RWPE2 (cell line): ENCODE measurements at regions not wholly inside any gene's neighbourhood (a gene's known extent, or its start where the extent isn't known, plus 50 kb on each side); places are given as distances from the start of the nearest gene placed in this dataset.
"Not testable (repeated sequence)": the region's sequence is repeated elsewhere in the genome, so short reads cannot be mapped to it uniquely, and the experiment has no call there.

Experiments
- ATAC-seq: fragments of 200-7000 bp; cut with Tn5 transposase; 3 replicates; pipeline ENCODE4 v1.9.1; 2021; ENCODE audit warnings: low read depth
- DNase-seq: peaks from one replicate; pipeline ENCODE4 v3.0.0-alpha.2; 2020; ENCODE audit warnings: low spot score
- H3K27ac ChIP-seq: fragments of 450-650 bp; 2 replicates; pipeline ENCODE4 v1.5.1; 2017; ENCODE audit warnings: mild to moderate bottlenecking; ENCODE audit not compliant: poor library complexity, severe bottlenecking
- H3K27me3 ChIP-seq: fragments of 250-450 bp; sonication (Bioruptor Pico); 2 replicates; pipeline ENCODE4 v1.5.1; 2021; ENCODE audit warnings: mild to moderate bottlenecking, moderate library complexity; ENCODE audit not compliant: insufficient read depth, poor library complexity, severe bottlenecking
- H3K36me3 ChIP-seq: fragments of 250-450 bp; sonication (Bioruptor Pico); 2 replicates; pipeline ENCODE4 v1.5.1; 2020; ENCODE audit warnings: low read depth, mild to moderate bottlenecking, moderate library complexity
- H3K4me1 ChIP-seq: fragments of 250-450 bp; sonication (Bioruptor Pico); 2 replicates; pipeline ENCODE4 v1.5.1; 2021; ENCODE audit warnings: mild to moderate bottlenecking, moderate library complexity; ENCODE audit not compliant: insufficient read depth, poor library complexity, severe bottlenecking
- H3K4me3 ChIP-seq: fragments of 250-450 bp; sonication (Bioruptor Pico); 2 replicates; pipeline ENCODE4 v1.5.1; 2021; ENCODE audit warnings: mild to moderate bottlenecking, moderate library complexity; ENCODE audit not compliant: severe bottlenecking
- H3K9me3 ChIP-seq: fragments of 250-450 bp; sonication (Bioruptor Pico); 2 replicates; pipeline ENCODE4 v1.5.1; 2021; ENCODE audit warnings: mild to moderate bottlenecking, moderate library complexity; ENCODE audit not compliant: severe bottlenecking

GRCh38 chr2:111378348-111378747, 257.6 kb downstream of the BCL2L11 start:
- not testable (repeated sequence) for DNase-seq, H3K4me3 ChIP-seq, H3K27ac ChIP-seq, H3K9me3 ChIP-seq, H3K36me3 ChIP-seq, ATAC-seq, H3K4me1 ChIP-seq, H3K27me3 ChIP-seq

- ATAC-seq, H3K36me3 ChIP-seq, H3K4me1 ChIP-seq, DNase-seq, H3K4me3 ChIP-seq, H3K9me3 ChIP-seq, H3K27ac ChIP-seq, H3K27me3 ChIP-seq: not testable (repeated sequence)
These were observed 260.2 kb downstream of the BCL2L11 start for GRCh38 chr2:111380733-111381439.

DNA sequence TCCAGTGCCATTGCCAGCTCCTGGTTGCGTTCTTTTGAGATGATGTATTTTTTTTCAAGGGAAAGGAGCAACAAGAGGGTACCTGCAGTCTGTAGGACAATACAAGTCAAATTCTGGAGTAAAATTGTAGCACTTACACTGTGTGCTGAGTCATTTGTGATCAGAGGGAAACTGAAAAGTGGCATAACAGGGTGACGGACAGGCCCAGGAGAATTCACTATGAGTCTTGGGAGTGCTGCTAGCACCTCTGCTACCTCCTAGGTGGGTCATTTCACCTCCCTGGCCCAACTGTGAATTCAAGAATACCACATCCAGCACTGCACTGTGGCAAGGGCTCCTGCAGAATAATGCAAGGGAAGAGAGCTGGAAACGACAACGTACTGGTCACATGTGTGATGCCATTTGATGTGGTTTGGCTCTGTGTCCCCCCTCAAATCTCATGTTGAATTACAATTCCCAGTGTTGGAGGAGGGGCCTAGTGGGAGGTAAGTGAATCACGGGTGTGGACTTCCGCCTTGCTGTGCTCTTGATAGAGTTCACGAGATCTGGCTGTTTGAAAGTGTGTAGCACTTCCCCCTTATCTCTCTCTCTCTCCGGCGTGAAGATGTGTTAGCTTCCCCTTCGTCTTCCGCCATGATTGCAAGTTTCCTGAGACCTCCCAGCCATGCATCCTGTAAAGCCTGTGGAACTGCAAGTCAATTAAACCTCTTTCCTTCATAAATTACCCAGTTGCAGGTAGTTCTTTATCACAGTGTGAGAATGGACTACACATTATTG, 261.0 kb downstream of the BCL2L11 start:
- not testable (repeated sequence) for H3K4me1 ChIP-seq, H3K9me3 ChIP-seq, H3K27me3 ChIP-seq, H3K27ac ChIP-seq, DNase-seq, H3K4me3 ChIP-seq, ATAC-seq, H3K36me3 ChIP-seq

GRCh38 chr2:111382507-111382906, 261.8 kb downstream of the BCL2L11 start:
- not testable (repeated sequence) for H3K27me3 ChIP-seq, H3K27ac ChIP-seq, H3K36me3 ChIP-seq, H3K4me3 ChIP-seq, H3K9me3 ChIP-seq, H3K4me1 ChIP-seq, ATAC-seq, DNase-seq

DNA sequence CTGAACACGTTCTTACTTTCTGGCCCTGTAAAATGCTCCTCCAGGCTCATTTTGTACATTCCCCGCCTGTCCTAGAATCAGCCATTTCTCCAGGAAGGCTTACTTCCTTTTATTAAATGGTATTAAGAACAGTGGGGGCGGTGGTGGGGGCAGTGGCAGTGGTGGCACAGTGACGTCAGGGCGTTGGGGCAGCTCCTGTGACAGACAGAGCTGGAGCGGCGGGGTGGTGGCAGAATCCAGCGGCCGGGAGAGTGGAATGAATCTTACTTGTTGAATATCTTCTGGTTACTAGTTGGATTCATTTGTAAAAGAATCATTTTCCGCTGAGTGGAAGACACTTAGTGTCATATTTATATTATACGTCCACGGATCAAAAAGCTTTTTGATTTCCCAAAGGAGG, 262.6 kb downstream of the BCL2L11 start:
- ATAC-seq, H3K27ac ChIP-seq, H3K27me3 ChIP-seq, H3K4me3 ChIP-seq, H3K36me3 ChIP-seq, H3K9me3 ChIP-seq, DNase-seq, H3K4me1 ChIP-seq: not testable (repeated sequence)

DNA sequence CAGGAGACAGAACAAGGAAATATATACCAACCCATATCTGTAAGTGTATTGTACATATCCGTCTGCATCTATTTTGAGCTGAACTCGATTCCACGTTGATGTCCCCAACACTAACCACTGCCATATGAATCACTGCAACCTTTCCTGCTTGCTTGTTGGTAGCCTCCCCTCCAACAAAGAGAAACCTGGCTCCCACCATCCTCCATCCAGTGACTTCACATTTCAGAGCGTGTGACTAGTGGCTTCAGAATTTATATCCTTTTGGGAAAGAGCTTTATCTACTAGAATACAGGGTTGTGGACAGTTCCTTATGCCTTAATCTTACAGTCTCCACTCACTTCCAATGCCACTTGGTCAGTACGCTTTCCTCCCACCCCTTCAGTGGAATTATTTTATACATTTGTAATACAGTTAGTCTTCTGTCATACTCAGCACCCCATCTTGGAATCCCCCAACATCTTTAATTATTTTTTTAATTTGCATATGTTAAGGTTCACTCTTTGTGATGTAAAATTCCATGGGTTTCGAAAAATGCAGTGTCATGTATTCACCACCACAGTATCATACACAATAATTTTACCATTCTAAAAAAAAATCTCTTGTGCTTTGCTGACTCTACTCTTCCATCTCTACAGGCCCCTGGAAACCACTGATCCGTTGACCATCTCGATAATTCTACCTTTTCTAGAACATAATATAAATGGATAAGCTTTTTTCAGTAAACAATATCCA, 264.7 kb downstream of the BCL2L11 start:
- not testable (repeated sequence) for DNase-seq, H3K4me1 ChIP-seq, H3K4me3 ChIP-seq, ATAC-seq, H3K36me3 ChIP-seq, H3K27ac ChIP-seq, H3K27me3 ChIP-seq, H3K9me3 ChIP-seq

- H3K4me3 ChIP-seq, H3K27me3 ChIP-seq, H3K36me3 ChIP-seq, ATAC-seq, H3K9me3 ChIP-seq, DNase-seq, H3K27ac ChIP-seq, H3K4me1 ChIP-seq: not testable (repeated sequence)
These were observed 269.9 kb downstream of the BCL2L11 start for GRCh38 chr2:111390605-111391004.

GRCh38 chr2:111395350-111396128, 274.8 kb downstream of the BCL2L11 start:
- not testable (repeated sequence) for ATAC-seq, H3K27me3 ChIP-seq, H3K36me3 ChIP-seq, DNase-seq, H3K4me1 ChIP-seq, H3K9me3 ChIP-seq, H3K27ac ChIP-seq, H3K4me3 ChIP-seq

- not testable (repeated sequence) for H3K27ac ChIP-seq
These were observed 280.0 kb downstream of the BCL2L11 start for GRCh38 chr2:111400598-111401253.

GRCh38 chr2:111401270-111402140, 280.8 kb downstream of the BCL2L11 start:
- H3K36me3 ChIP-seq, H3K27me3 ChIP-seq, H3K4me1 ChIP-seq, H3K4me3 ChIP-seq, H3K9me3 ChIP-seq, DNase-seq: not testable (repeated sequence)
- peak; percentile 95 for ATAC-seq
- peak overlapping the region; percentile 57 for H3K27ac ChIP-seq

More at GRCh38 chr2:111400598-111401253, 280.0 kb downstream of the BCL2L11 start:
- not testable (repeated sequence) for H3K36me3 ChIP-seq, H3K4me1 ChIP-seq, H3K9me3 ChIP-seq, H3K27me3 ChIP-seq, H3K4me3 ChIP-seq, DNase-seq, ATAC-seq
